Suprapubic skin (tissue), 4 donors: ENCODE measurements at regions not wholly inside any gene's neighbourhood (a gene's known extent, or its start where the extent isn't known, plus 50 kb on each side); places are given as distances from the start of the nearest gene placed in this dataset.

Experiments
- DNase-seq, 2 donors: peaks; one replicate each; pipeline ENCODE4 v3.0.0-alpha.2; 2019; ENCODE audit warnings: low spot score in 2 of 2
- H3K27ac ChIP-seq: fragments of 200-600 bp; sonication (generic); one replicate; pipeline ENCODE4 v1.5.1; 2019
- H3K27me3 ChIP-seq: fragments of 200-600 bp; sonication (generic); one replicate; pipeline ENCODE4 v1.5.1; 2019
- H3K36me3 ChIP-seq: fragments of 200-600 bp; sonication (generic); one replicate; pipeline ENCODE4 v1.5.1; 2019
- H3K4me1 ChIP-seq: fragments of 200-600 bp; sonication (generic); one replicate; pipeline ENCODE4 v1.5.1; 2019
- H3K4me3 ChIP-seq: fragments of 200-600 bp; sonication (generic); one replicate; pipeline ENCODE4 v1.5.1; 2019; ENCODE audit warnings: mild to moderate bottlenecking
- H3K9me3 ChIP-seq: fragments of 200-600 bp; sonication (generic); one replicate; pipeline ENCODE4 v1.5.1; 2019
- EP300 ChIP-seq: sonication (generic); formaldehyde crosslinking; IDR thresholded peaks from one replicate; pipeline ENCODE4 v1.6.1; 2017; ENCODE audit warnings: antibody characterized with exemption
- POLR2A ChIP-seq, 2 donors: fragments of 450-650 bp; IDR thresholded peaks; one replicate each; pipeline ENCODE4 v1.6.1; 2017; ENCODE audit warnings: antibody characterized with exemption in 2 of 2, mild to moderate bottlenecking in 2 of 2, moderate library complexity in 2 of 2
- POLR2AphosphoS5 ChIP-seq, 3 donors: sonication (generic); formaldehyde crosslinking; IDR thresholded peaks; one replicate each; pipeline ENCODE4 v1.6.1; 2017; ENCODE audit warnings: antibody characterized with exemption in 3 of 3
- WGBS: methylation state at CpG from one replicate; pipeline ENCODE4 v1.1.5; 2018; 5-methylcytosine and 5-hydroxymethylcytosine counted together
- TF ChIP-seq, protein P1 (sequence below), 2 donors: fragments of 200-600 bp in 1 of 2; fragments of 450-650 bp in 1 of 2; sonication (generic) in 1 of 2; IDR thresholded peaks; one replicate each; pipeline ENCODE4 v1.5.1; 2016 to 2019; ENCODE audit warnings: antibody characterized with exemption in 2 of 2, mild to moderate bottlenecking in 1 of 2, moderate library complexity in 1 of 2

DNA sequence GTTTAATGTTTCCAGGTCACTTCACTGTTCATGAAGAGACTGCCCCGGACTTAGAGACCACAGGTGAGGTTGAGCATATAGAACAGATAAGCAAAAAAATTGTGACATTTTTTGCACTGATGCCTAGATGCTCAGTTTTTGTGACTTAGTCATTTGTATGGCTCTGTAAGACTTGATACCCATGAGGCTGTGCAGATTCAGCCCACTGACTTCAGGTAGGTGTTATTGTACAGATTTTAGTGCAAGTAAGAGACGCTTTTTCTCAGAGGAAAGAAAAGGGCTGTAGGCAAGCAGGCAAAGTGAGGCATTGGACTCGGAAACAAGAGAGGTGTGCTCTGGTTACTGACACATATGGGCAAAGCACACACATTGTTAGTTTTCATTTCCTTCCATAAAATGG lies 820.1 kb upstream of the SORCS1 start:
- Histone ChIP-seq H3K27me3 (no peaks in the 10 kb centered on the region), H3K4me3 (no peak overlapping the region), H3K4me1 (no peaks in the 10 kb centered on the region), H3K9me3 (no peaks in the 10 kb centered on the region), H3K27ac (no peak overlapping the region), H3K36me3 (no peaks in the 10 kb centered on the region)
- TF ChIP-seq POLR2A (IDR thresholded peaks at IDR 0.05) (no peak), EP300 (no peak), POLR2AphosphoS5 (IDR thresholded peaks at IDR 0.05) (no peak)
- TF ChIP-seq, protein P1, sequence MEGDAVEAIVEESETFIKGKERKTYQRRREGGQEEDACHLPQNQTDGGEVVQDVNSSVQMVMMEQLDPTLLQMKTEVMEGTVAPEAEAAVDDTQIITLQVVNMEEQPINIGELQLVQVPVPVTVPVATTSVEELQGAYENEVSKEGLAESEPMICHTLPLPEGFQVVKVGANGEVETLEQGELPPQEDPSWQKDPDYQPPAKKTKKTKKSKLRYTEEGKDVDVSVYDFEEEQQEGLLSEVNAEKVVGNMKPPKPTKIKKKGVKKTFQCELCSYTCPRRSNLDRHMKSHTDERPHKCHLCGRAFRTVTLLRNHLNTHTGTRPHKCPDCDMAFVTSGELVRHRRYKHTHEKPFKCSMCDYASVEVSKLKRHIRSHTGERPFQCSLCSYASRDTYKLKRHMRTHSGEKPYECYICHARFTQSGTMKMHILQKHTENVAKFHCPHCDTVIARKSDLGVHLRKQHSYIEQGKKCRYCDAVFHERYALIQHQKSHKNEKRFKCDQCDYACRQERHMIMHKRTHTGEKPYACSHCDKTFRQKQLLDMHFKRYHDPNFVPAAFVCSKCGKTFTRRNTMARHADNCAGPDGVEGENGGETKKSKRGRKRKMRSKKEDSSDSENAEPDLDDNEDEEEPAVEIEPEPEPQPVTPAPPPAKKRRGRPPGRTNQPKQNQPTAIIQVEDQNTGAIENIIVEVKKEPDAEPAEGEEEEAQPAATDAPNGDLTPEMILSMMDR (IDR thresholded peaks at IDR 0.05): no peak
- no peak for DNase-seq
- WGBS: 81% methylated on average over 3 of the region's 3 CpGs

DNA sequence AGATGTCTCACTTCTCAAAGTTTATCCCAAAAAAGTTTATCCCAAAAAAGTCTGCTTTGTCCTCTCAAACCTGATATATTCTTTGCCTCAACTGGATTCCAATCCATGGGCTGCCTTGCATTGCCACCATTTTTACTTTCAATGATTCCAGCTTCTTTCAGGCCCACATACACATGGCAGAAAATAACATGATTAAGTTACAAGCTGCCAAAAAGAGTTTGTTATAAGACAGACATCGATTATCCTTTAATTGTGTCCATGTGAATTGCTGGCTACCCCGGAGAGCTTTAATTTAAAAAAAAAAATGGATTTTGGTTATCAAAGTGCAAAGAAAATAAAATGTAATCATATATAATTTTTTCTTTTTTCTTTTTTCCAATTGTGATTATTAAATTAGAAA lies 819.6 kb upstream of the SORCS1 start:
- no peak overlapping the region for H3K4me3 ChIP-seq
- H3K4me1 ChIP-seq: no peaks in the 10 kb centered on the region
- H3K27ac ChIP-seq: no peak overlapping the region
- H3K27me3 ChIP-seq: no peaks in the 10 kb centered on the region
- no peak for DNase-seq
- H3K9me3 ChIP-seq: no peaks in the 10 kb centered on the region
- no peaks in the 10 kb centered on the region for H3K36me3 ChIP-seq
- WGBS: 59% methylated on average over 2 of the region's 2 CpGs
- TF ChIP-seq EP300: no peak
- TF ChIP-seq, protein P1 (IDR thresholded peaks at IDR 0.05): no peak
- TF ChIP-seq POLR2AphosphoS5 (IDR thresholded peaks at IDR 0.05): no peak
- TF ChIP-seq POLR2A (IDR thresholded peaks at IDR 0.05): no peak

DNA sequence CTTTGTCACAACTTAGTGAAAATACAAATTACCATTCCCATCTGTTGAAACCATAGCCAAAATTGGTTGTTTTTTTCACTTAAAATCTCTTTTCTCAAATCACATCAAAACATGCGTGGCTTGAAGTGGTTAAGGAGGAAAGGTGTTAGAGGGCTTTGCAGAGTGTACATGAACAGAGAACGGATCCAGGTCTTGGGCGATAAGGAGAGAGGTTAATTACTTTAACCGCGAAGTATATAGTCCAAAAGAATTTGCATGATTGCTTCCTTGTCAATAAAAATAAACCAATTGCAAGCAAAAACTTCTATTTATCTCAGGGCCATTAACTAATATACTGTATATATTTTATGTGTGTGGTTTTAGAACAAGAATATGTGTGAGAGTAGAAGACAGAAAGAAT lies 813.9 kb upstream of the SORCS1 start:
- H3K9me3 ChIP-seq: peaks cover 4% of the 10 kb centered on the region
- no peak overlapping the region for H3K4me3 ChIP-seq
- no peak for DNase-seq
- H3K27me3 ChIP-seq: no peaks in the 10 kb centered on the region
- 93% methylated on average over 5 of the region's 5 CpGs for WGBS
- H3K27ac ChIP-seq: no peak overlapping the region
- no peaks in the 10 kb centered on the region for H3K36me3 ChIP-seq
- TF ChIP-seq EP300: no peak
- no peak for TF ChIP-seq POLR2AphosphoS5 (IDR thresholded peaks at IDR 0.05)
- TF ChIP-seq, protein P1 (IDR thresholded peaks at IDR 0.05): no peak
- TF ChIP-seq POLR2A (IDR thresholded peaks at IDR 0.05): no peak
- no peaks in the 10 kb centered on the region for H3K4me1 ChIP-seq

DNA sequence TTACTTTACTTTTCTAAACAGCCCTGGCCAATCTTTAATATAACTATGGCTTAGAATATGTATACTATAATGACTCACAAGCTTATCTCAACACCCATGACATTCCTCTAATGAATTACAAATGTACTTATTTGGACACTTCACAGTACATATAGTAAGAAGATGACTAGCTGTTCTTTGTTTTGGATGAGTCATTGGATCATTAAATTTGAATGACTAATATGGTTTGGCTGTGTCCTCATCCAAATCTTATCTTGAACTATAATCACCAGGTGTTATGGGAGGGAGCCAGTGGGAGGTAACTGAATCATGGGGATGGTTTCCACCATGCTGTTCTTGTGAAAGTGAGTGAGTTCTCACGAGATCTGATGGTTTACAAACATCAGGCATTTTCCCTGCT lies 807.5 kb upstream of the SORCS1 start:
- no peak overlapping the region for H3K27ac ChIP-seq
- TF ChIP-seq EP300: no peak
- no peak for TF ChIP-seq POLR2A (IDR thresholded peaks at IDR 0.05)
- TF ChIP-seq POLR2AphosphoS5 (IDR thresholded peaks at IDR 0.05): no peak
- TF ChIP-seq, protein P1 (IDR thresholded peaks at IDR 0.05): no peak
- 58% methylated on average over 1 of the region's 1 CpG for WGBS

DNA sequence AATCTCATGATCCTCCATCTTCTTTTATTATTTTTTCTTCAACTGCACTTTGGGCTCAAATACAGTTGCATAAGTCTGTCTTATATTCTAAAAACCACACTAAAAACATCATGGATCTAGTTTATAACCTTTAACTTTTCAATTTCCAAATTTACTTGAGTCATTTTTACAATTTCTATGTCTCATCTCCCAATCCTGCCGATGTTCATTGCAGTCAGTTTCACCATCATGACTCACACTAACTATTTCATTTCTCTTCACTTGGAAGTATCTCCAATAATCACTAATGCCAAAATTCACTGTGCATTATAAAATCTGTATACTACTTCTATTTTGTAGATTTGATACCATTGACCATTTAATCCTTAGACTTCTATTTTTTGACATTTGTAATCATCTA lies 806.9 kb upstream of the SORCS1 start:
- WGBS: 69% methylated on average over 1 of the region's 1 CpG
- no peaks in the 10 kb centered on the region for H3K4me1 ChIP-seq
- H3K4me3 ChIP-seq: no peak overlapping the region
- peaks cover 4% of the 10 kb centered on the region for H3K9me3 ChIP-seq
- H3K27ac ChIP-seq: no peak overlapping the region
- no peaks in the 10 kb centered on the region for H3K36me3 ChIP-seq
- TF ChIP-seq, protein P1 (IDR thresholded peaks at IDR 0.05): no peak
- TF ChIP-seq POLR2AphosphoS5 (IDR thresholded peaks at IDR 0.05): no peak
- no peak for DNase-seq
- H3K27me3 ChIP-seq: no peaks in the 10 kb centered on the region

More for the DNA sequence above, 807.5 kb upstream of the SORCS1 start:
- H3K4me3 ChIP-seq: no peak overlapping the region
- peaks cover 4% of the 10 kb centered on the region for H3K9me3 ChIP-seq
- H3K36me3 ChIP-seq: no peaks in the 10 kb centered on the region
- no peak for DNase-seq
- H3K4me1 ChIP-seq: no peaks in the 10 kb centered on the region
- H3K27me3 ChIP-seq: no peaks in the 10 kb centered on the region
